OCI-LY7 (cell line): ENCODE measurements at regions not wholly inside any gene's neighbourhood (a gene's known extent, or its start where the extent isn't known, plus 50 kb on each side); places are given as distances from the start of the nearest gene placed in this dataset.

Experiments used
- BruUV-seq: library from RNA; stranded (reverse); fragments of 400-500 nt; replicated peaks from 2 replicates; lab custom pipeline; 2021; lab: Mats Ljungman, UMichigan
- CTCF ChIA-PET: fragments of 300-600 bp; sonication (Branson Sonifier 250); formaldehyde crosslinking; loops from one replicate; lab custom pipeline; 2022; ENCODE audit warnings: antibody characterized with exemption; ENCODE audit not compliant: unreplicated experiment; lab: Charles Lee
- POLR2A ChIA-PET: fragments of 300-600 bp; sonication (Branson Sonifier 250); formaldehyde crosslinking; loops from one replicate; lab custom pipeline; 2022; ENCODE audit warnings: antibody characterized with exemption; lab: Charles Lee
- DNase-seq: peaks from one replicate; pipeline ENCODE4 v3.0.0-alpha.2; 2015; ENCODE audit warnings: low spot score
- H2AFZ ChIP-seq: fragments of 200-600 bp; sonication (generic), shearing (Covaris generic); 2 replicates; pipeline ENCODE4 v1.6.1; 2014; ENCODE audit warnings: mild to moderate bottlenecking, antibody characterized with exemption, low read length, moderate library complexity
- H3K27ac ChIP-seq: fragments of 200-600 bp; sonication (generic); 2 replicates; pipeline ENCODE4 v1.5.1; 2014; ENCODE audit warnings: mixed run types, low read depth, mild to moderate bottlenecking, moderate library complexity, low read length, inconsistent platforms; ENCODE audit not compliant: poor library complexity, severe bottlenecking
- H3K36me3 ChIP-seq: fragments of 200-600 bp; sonication (generic); 2 replicates; pipeline ENCODE4 v1.6.1; 2014; ENCODE audit warnings: mild to moderate bottlenecking, antibody characterized with exemption, low read length, moderate library complexity, mixed read lengths; ENCODE audit not compliant: insufficient read depth
- H3K4me1 ChIP-seq: fragments of 200-600 bp; sonication (generic); 2 replicates; pipeline ENCODE4 v1.5.1; 2014; ENCODE audit warnings: mild to moderate bottlenecking, low read length; ENCODE audit not compliant: insufficient read depth, poor library complexity, severe bottlenecking
- H3K4me2 ChIP-seq: fragments of 200-600 bp; sonication (generic); 2 replicates; pipeline ENCODE4 v1.6.1; 2014; ENCODE audit warnings: mild to moderate bottlenecking, low read length
- H3K4me3 ChIP-seq: fragments of 200-600 bp; sonication (generic); 2 replicates; pipeline ENCODE4 v1.5.1; 2014; ENCODE audit warnings: mild to moderate bottlenecking, low read depth, low read length; ENCODE audit not compliant: poor library complexity, severe bottlenecking
- H3K79me2 ChIP-seq: fragments of 200-600 bp; sonication (generic); 2 replicates; pipeline ENCODE4 v1.6.1; 2016; ENCODE audit warnings: low read depth, mild to moderate bottlenecking, low read length, moderate library complexity, mixed read lengths; ENCODE audit not compliant: insufficient read depth
- H3K9me2 ChIP-seq: fragments of 200-600 bp; sonication (generic); 2 replicates; pipeline ENCODE4 v1.6.1; 2016; ENCODE audit warnings: mild to moderate bottlenecking, low read length, mixed read lengths; ENCODE audit not compliant: insufficient read depth
- H3K9me3 ChIP-seq: fragments of 200-600 bp; sonication (generic); 2 replicates; pipeline ENCODE4 v1.6.1; 2014; ENCODE audit warnings: mild to moderate bottlenecking, mixed run types, low read length, mixed read lengths
- H4K20me1 ChIP-seq: fragments of 200-600 bp; sonication (generic); 2 replicates; pipeline ENCODE4 v1.6.1; 2014; ENCODE audit warnings: mild to moderate bottlenecking, antibody characterized with exemption, low read length, moderate library complexity, mixed read lengths; ENCODE audit not compliant: insufficient read depth
- EZH2phosphoT487 ChIP-seq: fragments of 200-600 bp; sonication (generic); IDR thresholded peaks from 2 replicates; pipeline ENCODE4 v1.6.1; 2018; ENCODE audit warnings: low read depth, borderline replicate concordance, mild to moderate bottlenecking, mixed run types, antibody characterized with exemption, low read length, moderate library complexity, mixed read lengths
- intact Hi-C: fragments of 100-400 bp; cut with micrococcal nuclease; formaldehyde crosslinking; loops from one replicate; pipeline ENCODE4 v1.10.0; 2022; ENCODE audit not compliant: unreplicated experiment
- TF ChIP-seq, protein P1 (sequence below): fragments of 200-600 bp; sonication (generic); conservative IDR thresholded peaks from 2 replicates; pipeline ENCODE4 v1.5.1; 2014; ENCODE audit warnings: mild to moderate bottlenecking, antibody characterized with exemption, low read length, moderate library complexity, mixed read lengths

DNA sequence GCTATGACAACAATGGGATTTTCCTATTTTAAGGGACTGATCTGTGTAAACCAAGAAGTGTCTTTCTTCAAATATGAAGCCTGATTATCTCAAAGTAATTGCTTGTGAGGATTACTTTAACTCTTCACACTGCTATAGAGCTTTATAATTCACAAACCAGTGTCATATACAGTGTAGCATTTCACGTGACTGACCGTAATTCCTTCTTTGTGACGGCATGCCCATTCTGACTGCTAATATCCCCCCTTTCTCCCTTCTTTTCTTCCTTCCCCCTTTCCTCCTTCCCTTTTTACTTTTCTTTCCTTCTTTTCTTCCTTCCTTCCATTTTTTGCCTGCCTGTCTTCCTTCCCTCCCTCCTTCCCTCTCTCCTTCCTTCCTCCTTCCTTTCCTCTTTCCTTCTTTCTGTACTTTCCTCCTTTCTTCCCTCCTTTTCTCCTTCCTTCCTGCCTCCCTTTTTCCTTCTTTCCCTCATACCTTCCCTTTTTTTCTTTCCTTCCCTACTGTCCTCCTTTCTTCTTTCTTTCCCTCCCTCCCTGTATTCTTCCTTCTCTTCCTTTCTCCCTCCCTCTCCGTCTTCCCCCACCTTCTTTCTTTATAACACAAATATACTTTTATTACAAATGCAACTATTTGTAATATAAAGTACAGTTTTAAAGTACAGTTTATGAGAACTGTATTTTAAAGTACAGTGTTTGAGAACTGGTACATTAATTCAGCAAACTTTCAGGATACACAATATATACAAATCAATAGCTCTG lies 75.0 kb upstream of the EXOC2 start:
- H3K36me3 ChIP-seq = no peaks in the 10 kb centered on the region
- ChIA-PET POLR2A (interaction anchor here (0.8 kb wide), 1 partner anchor 49 kb away, joined by 3 read pairs; no protein-coding TSS in a partner anchor), CTCF (no interaction called here)
- H3K4me1 ChIP-seq = no peaks in the 10 kb centered on the region
- H3K79me2 ChIP-seq = no peaks in the 10 kb centered on the region
- H3K27ac ChIP-seq = no peak overlapping the region
- no peak for DNase-seq
- H3K9me3 ChIP-seq = no peaks in the 10 kb centered on the region
- no peak overlapping the region for H2AFZ ChIP-seq
- TF ChIP-seq EZH2phosphoT487 = no peak
- TF ChIP-seq, protein P1, sequence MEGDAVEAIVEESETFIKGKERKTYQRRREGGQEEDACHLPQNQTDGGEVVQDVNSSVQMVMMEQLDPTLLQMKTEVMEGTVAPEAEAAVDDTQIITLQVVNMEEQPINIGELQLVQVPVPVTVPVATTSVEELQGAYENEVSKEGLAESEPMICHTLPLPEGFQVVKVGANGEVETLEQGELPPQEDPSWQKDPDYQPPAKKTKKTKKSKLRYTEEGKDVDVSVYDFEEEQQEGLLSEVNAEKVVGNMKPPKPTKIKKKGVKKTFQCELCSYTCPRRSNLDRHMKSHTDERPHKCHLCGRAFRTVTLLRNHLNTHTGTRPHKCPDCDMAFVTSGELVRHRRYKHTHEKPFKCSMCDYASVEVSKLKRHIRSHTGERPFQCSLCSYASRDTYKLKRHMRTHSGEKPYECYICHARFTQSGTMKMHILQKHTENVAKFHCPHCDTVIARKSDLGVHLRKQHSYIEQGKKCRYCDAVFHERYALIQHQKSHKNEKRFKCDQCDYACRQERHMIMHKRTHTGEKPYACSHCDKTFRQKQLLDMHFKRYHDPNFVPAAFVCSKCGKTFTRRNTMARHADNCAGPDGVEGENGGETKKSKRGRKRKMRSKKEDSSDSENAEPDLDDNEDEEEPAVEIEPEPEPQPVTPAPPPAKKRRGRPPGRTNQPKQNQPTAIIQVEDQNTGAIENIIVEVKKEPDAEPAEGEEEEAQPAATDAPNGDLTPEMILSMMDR = no peak
- no TSS peak for BruUV-seq
- no peaks in the 10 kb centered on the region for H3K9me2 ChIP-seq
- intact Hi-C loops = no loop called here
- no peak overlapping the region for H3K4me2 ChIP-seq
- no peaks in the 10 kb centered on the region for H4K20me1 ChIP-seq
- no peak overlapping the region for H3K4me3 ChIP-seq

DNA sequence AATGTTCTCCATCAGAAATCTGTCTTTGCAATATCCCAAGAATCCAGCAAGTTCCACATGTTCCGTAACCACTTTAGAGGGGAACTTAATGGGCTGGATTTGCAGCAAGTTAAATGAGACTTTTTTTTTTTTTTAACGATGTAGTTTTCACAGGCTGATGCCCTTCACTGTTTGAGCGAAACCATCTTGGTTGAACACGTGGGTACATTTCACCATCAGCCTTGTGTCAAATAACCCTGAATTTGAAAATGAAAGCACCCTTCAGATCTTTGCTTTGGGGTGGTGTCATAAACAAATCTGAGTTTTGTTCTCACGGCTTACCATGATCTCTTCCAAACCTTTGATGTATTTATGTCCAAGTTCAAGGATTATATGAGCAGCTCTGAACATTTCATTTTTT lies 73.7 kb upstream of the EXOC2 start:
- Histone ChIP-seq H3K27ac (no peak overlapping the region), H3K4me3 (no peak overlapping the region), H3K4me1 (no peaks in the 10 kb centered on the region), H3K36me3 (no peaks in the 10 kb centered on the region), H3K4me2 (no peak overlapping the region), H3K79me2 (no peaks in the 10 kb centered on the region), H3K9me3 (no peaks in the 10 kb centered on the region), H3K9me2 (no peaks in the 10 kb centered on the region), H2AFZ (no peak overlapping the region), H4K20me1 (no peaks in the 10 kb centered on the region)
- no TSS peak for BruUV-seq
- POLR2A ChIA-PET = interaction anchor here (0.6 kb wide), 1 partner anchor 51 kb away, joined by 3 read pairs; no protein-coding TSS in a partner anchor
- no peak for DNase-seq
- CTCF ChIA-PET = no interaction called here
- intact Hi-C loops = no loop called here
- no peak for TF ChIP-seq EZH2phosphoT487
- TF ChIP-seq, protein P1 = no peak

DNA sequence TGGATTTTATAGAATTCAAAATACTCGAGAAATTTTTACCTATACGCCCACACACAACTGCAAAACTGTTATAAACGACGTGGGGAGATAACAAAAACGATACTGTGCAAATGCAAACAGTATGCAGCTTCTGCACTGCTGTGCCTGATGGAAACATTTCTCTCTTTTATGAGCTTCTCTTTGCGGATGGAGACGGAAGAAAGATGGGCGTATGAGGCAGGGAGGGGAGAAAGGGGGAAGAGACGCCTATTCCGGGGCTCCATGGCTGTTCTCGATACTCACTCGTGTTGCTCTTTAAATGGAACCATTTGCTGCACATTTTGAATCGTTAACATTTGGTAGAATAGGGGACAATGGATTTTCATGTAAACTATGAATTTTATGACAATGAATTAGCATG lies 69.1 kb upstream of the EXOC2 start:
- BruUV-seq = no TSS peak
- H3K9me2 ChIP-seq = no peaks in the 10 kb centered on the region
- no peaks in the 10 kb centered on the region for H3K36me3 ChIP-seq
- H3K9me3 ChIP-seq = no peaks in the 10 kb centered on the region
- H2AFZ ChIP-seq = no peak overlapping the region
- no peak for DNase-seq
- no peak overlapping the region for H3K27ac ChIP-seq
- ChIA-PET POLR2A (no interaction called here), CTCF (no interaction called here)
- H4K20me1 ChIP-seq = no peaks in the 10 kb centered on the region
- no peak overlapping the region for H3K4me3 ChIP-seq
- intact Hi-C loops = no loop called here
- no peaks in the 10 kb centered on the region for H3K79me2 ChIP-seq
- no peak overlapping the region for H3K4me2 ChIP-seq
- no peaks in the 10 kb centered on the region for H3K4me1 ChIP-seq
- TF ChIP-seq, protein P1 = no peak
- TF ChIP-seq EZH2phosphoT487 = no peak
